ENCODE measurements at regions not wholly inside any gene's neighbourhood (a gene's known extent, or its start where the extent isn't known, plus 50 kb on each side); places are given as distances from the start of the nearest gene placed in this dataset.

DNA sequence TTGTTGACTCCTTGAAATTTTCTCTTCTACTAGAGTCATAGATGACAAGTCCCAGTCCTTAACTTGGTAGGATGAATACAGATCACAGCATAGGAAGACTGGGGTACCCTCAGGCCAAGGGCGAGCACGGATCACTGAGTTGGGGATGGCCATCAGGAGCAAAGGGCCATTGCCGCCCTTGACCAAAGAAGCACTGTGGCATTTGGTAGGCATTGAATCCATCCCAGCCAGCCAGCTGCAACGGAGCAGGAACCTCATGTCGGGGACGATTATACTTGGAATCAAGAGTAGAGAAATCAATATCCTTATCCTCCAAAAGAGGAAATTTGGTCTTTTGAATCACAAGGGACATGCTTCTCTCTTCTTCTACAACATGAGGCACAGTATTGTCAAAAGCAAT, 50.1 kb upstream of the ZNF573 start:
- Histone ChIP-seq H3K36me3 (peaks cover 0 to 32% (median 12%) of the 10 kb centered on the region in 9 donors), H3K9me3 (peaks cover 0 to 99% (median 75%) of the 10 kb centered on the region in 11 donors)
- WGBS, 2 donors, result 92 to 96% methylated on average over 6 of the region's 6 CpGs

More for the DNA sequence above, 50.1 kb upstream of the ZNF573 start:
- no peak for ATAC-seq
- intact Hi-C loops (cut with DNase I), result no loop called here
- no peak overlapping the region for H3K4me3 ChIP-seq
- no peak overlapping the region for H3K27ac ChIP-seq
- H3K4me1 ChIP-seq, result no peaks in the 10 kb centered on the region
- no peaks in the 10 kb centered on the region for H3K27me3 ChIP-seq
- no peak for DNase-seq
- TF ChIP-seq, protein P1, sequence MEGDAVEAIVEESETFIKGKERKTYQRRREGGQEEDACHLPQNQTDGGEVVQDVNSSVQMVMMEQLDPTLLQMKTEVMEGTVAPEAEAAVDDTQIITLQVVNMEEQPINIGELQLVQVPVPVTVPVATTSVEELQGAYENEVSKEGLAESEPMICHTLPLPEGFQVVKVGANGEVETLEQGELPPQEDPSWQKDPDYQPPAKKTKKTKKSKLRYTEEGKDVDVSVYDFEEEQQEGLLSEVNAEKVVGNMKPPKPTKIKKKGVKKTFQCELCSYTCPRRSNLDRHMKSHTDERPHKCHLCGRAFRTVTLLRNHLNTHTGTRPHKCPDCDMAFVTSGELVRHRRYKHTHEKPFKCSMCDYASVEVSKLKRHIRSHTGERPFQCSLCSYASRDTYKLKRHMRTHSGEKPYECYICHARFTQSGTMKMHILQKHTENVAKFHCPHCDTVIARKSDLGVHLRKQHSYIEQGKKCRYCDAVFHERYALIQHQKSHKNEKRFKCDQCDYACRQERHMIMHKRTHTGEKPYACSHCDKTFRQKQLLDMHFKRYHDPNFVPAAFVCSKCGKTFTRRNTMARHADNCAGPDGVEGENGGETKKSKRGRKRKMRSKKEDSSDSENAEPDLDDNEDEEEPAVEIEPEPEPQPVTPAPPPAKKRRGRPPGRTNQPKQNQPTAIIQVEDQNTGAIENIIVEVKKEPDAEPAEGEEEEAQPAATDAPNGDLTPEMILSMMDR (IDR thresholded peaks at IDR 0.05), result no peak

Data from heart right ventricle (tissue), 16 donors.